ENCODE measurements at regions not wholly inside any gene's neighbourhood (a gene's known extent, or its start where the extent isn't known, plus 50 kb on each side); places are given as distances from the start of the nearest gene placed in this dataset.

- TF ChIP-seq CTCF (IDR thresholded peaks at IDR 0.05) (no peak), POLR2A (IDR thresholded peaks at IDR 0.05) (no peak)
Measured at GRCh38 chr16:86968866-86969265, 348.3 kb downstream of the C16orf95 start.
